BLaER1 treated with 17β-estradiol and CSF1 and Interleukin-3, amounts not matched to agents 10 nM and 100 nM (cell line): ENCODE measurements at regions not wholly inside any gene's neighbourhood (a gene's known extent, or its start where the extent isn't known, plus 50 kb on each side); places are given as distances from the start of the nearest gene placed in this dataset.

Experiments used
- H3K27ac ChIP-seq, 11 experiments: shearing (Covaris generic); formaldehyde crosslinking; 2 replicates each; pipeline ENCODE4 v1.8.1; 2022
- H3K27me3 ChIP-seq, 11 experiments: shearing (Covaris generic); formaldehyde crosslinking; 2 replicates each; pipeline ENCODE4 v1.8.1; 2022
- H3K36me3 ChIP-seq, 11 experiments: shearing (Covaris generic); formaldehyde crosslinking; 2 replicates each; pipeline ENCODE4 v1.8.1; 2022
- H3K4me1 ChIP-seq, 10 experiments: shearing (Covaris generic); formaldehyde crosslinking; 2 replicates each; pipeline ENCODE4 v1.8.1; 2022
- H3K4me2 ChIP-seq, 11 experiments: shearing (Covaris generic); formaldehyde crosslinking; 2 replicates each; pipeline ENCODE4 v1.8.1; 2022
- H3K4me3 ChIP-seq, 10 experiments: shearing (Covaris generic); formaldehyde crosslinking; 2 replicates each; pipeline ENCODE4 v1.8.1; 2022
- H3K9ac ChIP-seq, 11 experiments: shearing (Covaris generic); formaldehyde crosslinking; 2 replicates each; pipeline ENCODE4 v1.8.1; 2022
- H3K9me3 ChIP-seq, 11 experiments: shearing (Covaris generic); formaldehyde crosslinking; replicated peaks in 1 of 11; 2 replicates each; pipeline ENCODE4 v1.8.1; 2022
- H4K20me1 ChIP-seq, 11 experiments: shearing (Covaris generic); formaldehyde crosslinking; 2 replicates each; pipeline ENCODE4 v1.8.1; 2022
- Cebpa-rat ChIP-seq, 11 experiments: shearing (Covaris generic); IDR thresholded peaks; 2 replicates each; pipeline ENCODE4 v1.8.1; 2022

DNA sequence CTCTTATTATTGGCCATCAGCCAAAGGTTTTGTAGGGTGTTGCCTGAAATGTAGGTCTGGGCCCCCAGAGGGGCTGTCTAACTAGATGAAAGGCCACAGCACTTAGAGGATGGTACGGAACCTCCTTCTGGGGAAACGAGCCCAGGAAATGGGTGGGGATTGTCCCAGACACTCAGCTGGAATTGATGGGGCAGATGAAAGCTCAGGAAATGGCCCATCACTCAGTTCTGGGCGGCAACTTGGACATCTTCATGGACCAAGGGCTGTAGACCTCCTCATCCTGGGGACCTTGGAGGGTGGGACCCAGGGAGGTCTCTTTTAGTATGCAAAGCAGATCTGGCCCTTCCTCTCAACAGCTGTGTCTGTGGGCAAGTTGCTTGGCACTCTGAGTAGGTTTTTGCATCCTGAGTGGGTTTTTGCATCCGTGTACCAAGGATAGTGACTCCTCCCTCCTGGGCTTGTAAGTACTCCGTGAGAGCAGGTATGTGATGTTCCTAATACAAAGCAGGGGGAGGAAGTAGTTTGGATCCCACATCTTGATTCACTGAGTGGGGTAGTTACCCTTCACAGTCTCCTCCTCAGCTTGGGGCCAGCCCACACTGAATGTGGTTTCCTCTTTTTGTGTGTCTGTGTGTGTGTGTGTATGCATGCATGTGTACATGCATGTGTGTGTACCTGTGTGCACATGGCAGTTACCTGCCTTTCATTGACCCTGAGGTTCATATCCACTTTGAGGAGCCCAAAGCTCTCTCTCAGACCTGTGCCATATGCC, 292.0 kb downstream of the RPLP1 start:
- Histone ChIP-seq H3K9me3 (peaks cover 11 to 23% (median 17%) of the 10 kb centered on the region in 11 experiments), H3K4me2 (peak overlapping the region in 3 of 11 experiments; percentile 8 to 15 (median 15); a peak in 2 of 22 replicates), H3K4me1 (peaks cover 0 to 10% (median 2%) of the 10 kb centered on the region in 10 experiments; a peak in 6 of 20 replicates), H3K36me3 (no peaks in the 10 kb centered on the region), H4K20me1 (peaks cover 0 to 28% (median 0%) of the 10 kb centered on the region in 11 experiments; a peak in 7 of 22 replicates), H3K27me3 (peaks cover 48 to 89% (median 76%) of the 10 kb centered on the region in 11 experiments), H3K4me3 (no peak overlapping the region), H3K27ac (no peak overlapping the region), H3K9ac (no peak overlapping the region)
- no peak for TF ChIP-seq Cebpa-rat (IDR thresholded peaks at IDR 0.05)

DNA sequence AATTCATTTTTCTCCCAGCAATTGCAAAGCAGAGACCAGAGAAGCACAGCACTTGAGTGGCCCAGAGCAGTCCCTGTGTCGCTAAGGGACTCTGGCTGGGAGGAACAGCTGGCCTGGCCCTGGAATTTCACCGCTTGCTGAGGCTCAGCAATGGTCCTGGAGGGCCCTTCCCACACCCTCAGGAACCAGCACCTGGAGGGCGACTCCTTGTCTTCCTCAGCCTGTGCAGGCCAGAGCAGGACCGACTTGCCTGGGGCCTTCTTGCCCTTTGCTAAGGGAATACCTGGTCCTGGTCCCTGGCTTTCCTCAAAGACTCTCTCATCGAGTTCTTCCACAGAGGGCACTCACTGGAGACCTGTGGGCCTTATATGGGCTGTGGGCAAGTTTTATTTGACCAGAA, 294.6 kb downstream of the RPLP1 start:
- Histone ChIP-seq H3K9ac (no peak overlapping the region), H3K4me1 (peaks cover 0 to 10% (median 2%) of the 10 kb centered on the region in 10 experiments; a peak in 6 of 20 replicates), H3K4me3 (no peak overlapping the region), H3K27me3 (peaks cover 68 to 99% (median 93%) of the 10 kb centered on the region in 11 experiments), H3K36me3 (no peaks in the 10 kb centered on the region), H3K4me2 (no peak overlapping the region), H3K9me3 (peaks cover 11 to 25% (median 19%) of the 10 kb centered on the region in 11 experiments), H3K27ac (no peak overlapping the region), H4K20me1 (peaks cover 0 to 28% (median 0%) of the 10 kb centered on the region in 11 experiments; a peak in 7 of 22 replicates)
- TF ChIP-seq Cebpa-rat (IDR thresholded peaks at IDR 0.05): no peak

DNA sequence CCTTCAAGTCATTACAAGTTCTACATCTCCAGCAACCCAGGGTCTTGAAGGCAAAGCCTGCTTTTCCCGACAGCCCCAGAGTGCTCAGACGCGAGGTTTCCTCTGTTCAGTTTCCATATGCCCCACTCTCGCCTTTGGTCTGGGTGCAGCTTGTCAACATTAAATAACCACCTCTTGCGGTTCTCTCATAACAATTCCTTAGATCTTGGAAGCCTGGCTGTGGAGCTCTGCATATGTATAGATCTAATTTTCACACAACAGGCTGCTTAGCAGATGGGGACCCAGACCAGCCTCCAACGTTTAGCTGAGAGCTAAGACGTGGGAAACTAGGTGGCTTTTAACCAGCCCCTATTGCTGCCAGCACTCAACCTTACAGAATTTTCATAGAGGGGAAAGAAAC, 295.5 kb downstream of the RPLP1 start:
- H3K4me1 ChIP-seq: peaks cover 0 to 10% (median 2%) of the 10 kb centered on the region in 10 experiments; a peak in 6 of 20 replicates
- H3K36me3 ChIP-seq: no peaks in the 10 kb centered on the region
- H3K9ac ChIP-seq: no peak overlapping the region
- H3K4me3 ChIP-seq: no peak overlapping the region
- TF ChIP-seq Cebpa-rat (IDR thresholded peaks at IDR 0.05): no peak
- peaks cover 0 to 28% (median 0%) of the 10 kb centered on the region in 11 experiments; a peak in 7 of 22 replicates for H4K20me1 ChIP-seq
- H3K27ac ChIP-seq: no peak overlapping the region
- peaks cover 68 to 99% (median 93%) of the 10 kb centered on the region in 11 experiments for H3K27me3 ChIP-seq
- H3K9me3 ChIP-seq: peaks cover 21 to 35% (median 28%) of the 10 kb centered on the region in 11 experiments
- no peak overlapping the region for H3K4me2 ChIP-seq

DNA sequence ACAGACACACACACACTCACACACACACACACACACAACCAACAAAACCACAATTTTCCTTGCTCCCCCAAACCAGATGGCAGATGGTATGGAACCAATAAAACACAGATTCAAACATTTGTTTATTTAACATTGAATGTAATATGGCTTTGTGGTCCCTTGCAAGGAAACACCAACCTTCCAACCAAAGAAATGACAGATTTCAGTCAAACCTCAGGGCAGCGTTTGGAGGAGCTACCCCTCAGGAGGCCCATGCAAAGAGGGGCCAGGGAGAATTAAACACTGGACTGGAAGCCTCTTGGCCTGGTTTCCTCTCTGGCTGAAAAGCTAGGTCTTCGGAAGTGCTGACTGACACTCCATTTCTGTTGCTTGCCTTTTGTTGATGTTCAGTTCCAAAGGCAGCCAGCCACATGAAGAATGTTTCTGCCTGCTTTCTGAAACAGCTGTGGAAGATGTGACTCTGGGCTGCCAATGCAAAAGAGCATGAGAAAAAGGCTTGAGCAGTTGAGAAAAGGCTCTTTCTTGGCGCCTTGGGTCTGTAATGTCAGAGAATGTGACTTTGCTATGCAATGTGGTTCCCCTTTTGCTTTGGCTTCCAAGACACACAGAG, 296.1 kb downstream of the RPLP1 start:
- Histone ChIP-seq H3K4me1 (peaks cover 0 to 10% (median 2%) of the 10 kb centered on the region in 10 experiments; a peak in 6 of 20 replicates), H3K4me3 (no peak overlapping the region), H3K27ac (no peak overlapping the region), H3K4me2 (no peak overlapping the region), H3K9ac (no peak overlapping the region), H3K27me3 (peaks cover 68 to 99% (median 93%) of the 10 kb centered on the region in 11 experiments), H3K36me3 (no peaks in the 10 kb centered on the region), H4K20me1 (peaks cover 0 to 28% (median 0%) of the 10 kb centered on the region in 11 experiments; a peak in 7 of 22 replicates), H3K9me3 (peaks cover 26 to 40% (median 34%) of the 10 kb centered on the region in 11 experiments)
- no peak for TF ChIP-seq Cebpa-rat (IDR thresholded peaks at IDR 0.05)

DNA sequence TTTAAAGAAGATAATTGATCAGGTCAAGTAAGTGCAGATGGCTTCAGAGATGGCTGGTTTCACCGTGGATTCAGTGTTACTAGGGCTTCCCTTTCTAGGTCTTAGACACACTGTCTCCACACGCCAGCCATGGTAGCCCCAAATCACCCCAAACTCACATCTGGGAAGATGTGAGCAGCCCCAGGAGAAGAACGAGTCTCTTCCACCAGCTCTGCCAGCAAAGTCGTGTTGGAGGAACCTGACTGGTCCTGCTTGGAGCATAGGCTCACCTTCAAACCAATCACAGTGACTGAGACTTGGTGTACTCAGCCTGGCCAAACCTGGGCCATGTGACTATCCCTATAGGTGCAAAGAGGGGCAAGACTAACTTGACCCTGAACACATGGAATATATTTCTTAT, 296.7 kb downstream of the RPLP1 start:
- Histone ChIP-seq H4K20me1 (peaks cover 0 to 28% (median 0%) of the 10 kb centered on the region in 11 experiments; a peak in 7 of 22 replicates), H3K4me1 (peaks cover 0 to 14% (median 2%) of the 10 kb centered on the region in 10 experiments; a peak in 8 of 20 replicates), H3K36me3 (no peaks in the 10 kb centered on the region), H3K27ac (no peak overlapping the region), H3K9ac (no peak overlapping the region), H3K4me3 (no peak overlapping the region), H3K4me2 (no peak overlapping the region), H3K9me3 (peaks cover 30 to 46% (median 37%) of the 10 kb centered on the region in 11 experiments), H3K27me3 (peaks cover 74 to 99% (median 94%) of the 10 kb centered on the region in 11 experiments)
- no peak for TF ChIP-seq Cebpa-rat (IDR thresholded peaks at IDR 0.05)

DNA sequence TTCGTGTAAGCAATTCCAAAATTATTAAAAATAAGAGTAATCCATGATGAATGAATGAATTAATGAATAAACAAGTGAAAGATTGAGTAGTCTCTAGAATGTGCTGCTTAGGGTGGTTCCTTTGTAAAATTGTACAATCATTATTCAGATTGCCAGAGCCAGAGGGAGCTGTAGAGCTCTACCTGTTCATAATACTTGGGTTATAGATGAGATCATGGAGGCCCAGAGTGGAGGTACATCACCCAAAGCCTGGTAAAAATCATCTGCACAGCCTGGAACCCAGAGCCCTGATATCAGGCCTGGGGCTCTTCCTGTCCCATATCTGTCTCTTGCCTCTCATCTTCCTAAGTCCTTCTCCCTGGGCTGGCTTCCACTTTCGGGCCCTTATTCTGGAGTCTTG, 297.2 kb downstream of the RPLP1 start:
- Histone ChIP-seq H3K9me3 (peaks cover 30 to 48% (median 37%) of the 10 kb centered on the region in 11 experiments), H3K36me3 (no peaks in the 10 kb centered on the region), H3K4me3 (no peak overlapping the region), H3K9ac (no peak overlapping the region), H3K4me2 (no peak overlapping the region), H3K27me3 (peaks cover 79 to 99% (median 95%) of the 10 kb centered on the region in 11 experiments), H3K4me1 (peaks cover 2 to 14% (median 4%) of the 10 kb centered on the region in 10 experiments), H4K20me1 (peaks cover 0 to 24% (median 1%) of the 10 kb centered on the region in 11 experiments; a peak in 9 of 22 replicates), H3K27ac (no peak overlapping the region)
- no peak for TF ChIP-seq Cebpa-rat (IDR thresholded peaks at IDR 0.05)

DNA sequence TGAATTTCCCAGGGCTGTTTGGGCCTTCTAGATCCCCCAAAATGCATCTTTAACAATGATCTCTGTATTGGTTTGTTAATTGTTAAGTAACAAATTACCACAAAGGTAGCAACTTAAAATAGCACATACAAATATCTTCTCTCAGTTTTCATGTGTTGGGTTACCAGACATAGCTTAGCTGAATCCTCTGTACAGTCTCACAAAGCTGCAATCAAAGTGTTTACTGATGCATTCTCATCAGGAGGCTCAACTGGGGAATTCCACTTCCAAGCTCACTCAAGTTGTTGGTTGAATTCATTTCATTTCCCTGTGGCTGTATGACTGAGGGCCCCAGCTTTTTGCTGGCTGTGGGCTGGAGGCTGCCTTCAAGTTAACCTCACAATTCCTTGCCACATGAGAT, 297.6 kb downstream of the RPLP1 start:
- Histone ChIP-seq H3K27me3 (peaks cover 84 to 99% (median 97%) of the 10 kb centered on the region in 11 experiments), H3K4me2 (no peak overlapping the region), H3K36me3 (no peaks in the 10 kb centered on the region), H4K20me1 (peaks cover 0 to 23% (median 6%) of the 10 kb centered on the region in 11 experiments; a peak in 13 of 22 replicates), H3K27ac (no peak overlapping the region), H3K4me3 (no peak overlapping the region), H3K9me3 (peaks cover 30 to 48% (median 37%) of the 10 kb centered on the region in 11 experiments), H3K9ac (no peak overlapping the region), H3K4me1 (peaks cover 6 to 17% (median 9%) of the 10 kb centered on the region in 10 experiments)
- no peak for TF ChIP-seq Cebpa-rat (IDR thresholded peaks at IDR 0.05)

DNA sequence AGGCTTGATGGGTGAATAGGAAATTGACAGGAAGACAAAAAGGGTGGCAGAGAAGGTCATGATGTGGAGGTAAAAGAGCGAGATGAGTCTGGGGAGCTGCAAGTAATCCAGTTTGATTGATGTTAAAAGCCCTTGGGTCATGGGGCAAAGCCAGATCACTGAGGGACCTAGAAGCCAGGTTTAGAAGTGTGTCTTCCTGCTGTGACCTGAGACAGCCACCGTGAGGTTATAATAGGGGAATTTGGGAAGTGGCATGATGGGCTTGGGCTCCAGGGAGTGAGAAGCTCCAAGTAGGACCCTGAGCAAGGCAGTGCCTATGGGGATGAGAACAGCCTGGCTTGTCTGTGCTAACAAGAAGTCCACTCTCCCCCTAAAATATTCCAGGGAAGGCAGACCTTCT, 298.5 kb downstream of the RPLP1 start:
- H3K4me3 ChIP-seq: no peak overlapping the region
- no peak overlapping the region for H3K27ac ChIP-seq
- H3K4me1 ChIP-seq: peaks cover 15 to 26% (median 18%) of the 10 kb centered on the region in 10 experiments
- no peak overlapping the region for H3K9ac ChIP-seq
- peaks cover 81 to 100% (median 95%) of the 10 kb centered on the region in 11 experiments for H3K27me3 ChIP-seq
- H3K4me2 ChIP-seq: no peak overlapping the region
- H4K20me1 ChIP-seq: peaks cover 0 to 23% (median 15%) of the 10 kb centered on the region in 11 experiments; a peak in 16 of 22 replicates
- no peak for TF ChIP-seq Cebpa-rat (IDR thresholded peaks at IDR 0.05)
- H3K9me3 ChIP-seq: peaks cover 30 to 48% (median 37%) of the 10 kb centered on the region in 11 experiments
- no peaks in the 10 kb centered on the region for H3K36me3 ChIP-seq

DNA sequence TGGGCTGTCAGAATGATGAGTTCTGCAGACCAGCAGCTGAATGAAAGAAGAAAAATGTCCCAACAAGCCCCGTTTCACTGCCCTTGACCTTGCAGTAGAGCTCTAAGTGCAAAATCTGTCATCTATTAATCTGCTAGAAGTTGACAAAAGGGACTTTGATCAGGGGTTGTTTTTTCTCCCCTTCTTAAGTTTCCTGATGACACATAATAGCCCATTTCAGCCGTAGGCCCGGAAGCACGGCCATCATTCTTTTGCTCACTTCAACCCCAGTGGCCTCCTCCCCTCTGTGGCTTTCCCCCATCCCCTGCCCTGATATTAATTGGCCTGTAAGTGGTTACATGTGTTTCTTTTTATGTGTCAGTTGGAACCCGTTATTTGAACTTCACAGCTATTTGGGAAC, 298.9 kb downstream of the RPLP1 start:
- peaks cover 85 to 100% (median 95%) of the 10 kb centered on the region in 11 experiments for H3K27me3 ChIP-seq
- H3K27ac ChIP-seq: no peak overlapping the region
- peaks cover 0 to 24% (median 19%) of the 10 kb centered on the region in 11 experiments; a peak in 16 of 22 replicates for H4K20me1 ChIP-seq
- no peaks in the 10 kb centered on the region for H3K36me3 ChIP-seq
- peaks cover 19 to 30% (median 22%) of the 10 kb centered on the region in 10 experiments for H3K4me1 ChIP-seq
- H3K4me3 ChIP-seq: no peak overlapping the region
- H3K9me3 ChIP-seq: peaks cover 30 to 48% (median 37%) of the 10 kb centered on the region in 11 experiments
- no peak for TF ChIP-seq Cebpa-rat (IDR thresholded peaks at IDR 0.05)
- no peak overlapping the region for H3K4me2 ChIP-seq
- H3K9ac ChIP-seq: no peak overlapping the region
